BLaER1 treated with 17β-estradiol and CSF1 and Interleukin-3, amounts not matched to agents 10 nM and 100 nM (cell line): ENCODE measurements at regions not wholly inside any gene's neighbourhood (a gene's known extent, or its start where the extent isn't known, plus 50 kb on each side); places are given as distances from the start of the nearest gene placed in this dataset.

Source experiments
- H3K27ac ChIP-seq, 11 experiments: shearing (Covaris generic); formaldehyde crosslinking; 2 replicates each; pipeline ENCODE4 v1.8.1; 2022
- H3K27me3 ChIP-seq, 11 experiments: shearing (Covaris generic); formaldehyde crosslinking; 2 replicates each; pipeline ENCODE4 v1.8.1; 2022
- H3K36me3 ChIP-seq, 11 experiments: shearing (Covaris generic); formaldehyde crosslinking; 2 replicates each; pipeline ENCODE4 v1.8.1; 2022
- H3K4me1 ChIP-seq, 10 experiments: shearing (Covaris generic); formaldehyde crosslinking; 2 replicates each; pipeline ENCODE4 v1.8.1; 2022
- H3K4me2 ChIP-seq, 11 experiments: shearing (Covaris generic); formaldehyde crosslinking; 2 replicates each; pipeline ENCODE4 v1.8.1; 2022
- H3K4me3 ChIP-seq, 10 experiments: shearing (Covaris generic); formaldehyde crosslinking; 2 replicates each; pipeline ENCODE4 v1.8.1; 2022
- H3K9ac ChIP-seq, 11 experiments: shearing (Covaris generic); formaldehyde crosslinking; 2 replicates each; pipeline ENCODE4 v1.8.1; 2022
- H3K9me3 ChIP-seq, 11 experiments: shearing (Covaris generic); formaldehyde crosslinking; replicated peaks in 1 of 11; 2 replicates each; pipeline ENCODE4 v1.8.1; 2022
- H4K20me1 ChIP-seq, 11 experiments: shearing (Covaris generic); formaldehyde crosslinking; 2 replicates each; pipeline ENCODE4 v1.8.1; 2022
- Cebpa-rat ChIP-seq, 11 experiments: shearing (Covaris generic); IDR thresholded peaks; 2 replicates each; pipeline ENCODE4 v1.8.1; 2022

- no peak overlapping the region for H3K9ac ChIP-seq
- TF ChIP-seq Cebpa-rat (IDR thresholded peaks at IDR 0.05) = no peak
- H3K4me3 ChIP-seq = no peak overlapping the region
- no peak overlapping the region for H3K4me2 ChIP-seq
- H3K9me3 ChIP-seq = 0 out of 22 replicates have a peak, but pooled peaks cover 0 to 6% (median 0%) of the 10 kb centered on the region in 11 experiments
- no peaks in the 10 kb centered on the region for H3K27me3 ChIP-seq
- H4K20me1 ChIP-seq = no peaks in the 10 kb centered on the region
- H3K36me3 ChIP-seq = no peaks in the 10 kb centered on the region
- H3K27ac ChIP-seq = no peak overlapping the region
- peaks cover 0 to 4% (median 0%) of the 10 kb centered on the region in 10 experiments; a peak in 3 of 20 replicates for H3K4me1 ChIP-seq
Measured at GRCh38 chr1:96334236-96334557, 387.4 kb upstream of the PTBP2 start.

GRCh38 chr1:96338622-96339021 lies 383.0 kb upstream of the PTBP2 start:
- Histone ChIP-seq H3K36me3 (no peaks in the 10 kb centered on the region), H3K4me1 (no peaks in the 10 kb centered on the region), H3K4me2 (no peak overlapping the region), H3K4me3 (no peak overlapping the region), H3K9me3 (0 out of 22 replicates have a peak, but pooled peaks cover 0 to 6% (median 0%) of the 10 kb centered on the region in 11 experiments), H3K27me3 (no peaks in the 10 kb centered on the region), H3K27ac (no peak overlapping the region), H3K9ac (no peak overlapping the region), H4K20me1 (no peaks in the 10 kb centered on the region)
- no peak for TF ChIP-seq Cebpa-rat (IDR thresholded peaks at IDR 0.05)

GRCh38 chr1:96340686-96341085 lies 380.9 kb upstream of the PTBP2 start:
- H3K9ac ChIP-seq = no peak overlapping the region
- H3K4me3 ChIP-seq = no peak overlapping the region
- H3K27ac ChIP-seq = no peak overlapping the region
- TF ChIP-seq Cebpa-rat (IDR thresholded peaks at IDR 0.05) = no peak
- H4K20me1 ChIP-seq = no peaks in the 10 kb centered on the region
- no peak overlapping the region for H3K4me2 ChIP-seq
- peaks cover 0 to 16% (median 6%) of the 10 kb centered on the region in 11 experiments; a peak in 9 of 22 replicates for H3K9me3 ChIP-seq
- no peaks in the 10 kb centered on the region for H3K36me3 ChIP-seq
- H3K4me1 ChIP-seq = no peaks in the 10 kb centered on the region
- no peaks in the 10 kb centered on the region for H3K27me3 ChIP-seq

- Histone ChIP-seq H3K9me3 (peaks cover 0 to 10% (median 6%) of the 10 kb centered on the region in 11 experiments; a peak in 9 of 22 replicates), H3K27ac (no peak overlapping the region), H3K36me3 (no peaks in the 10 kb centered on the region), H3K4me3 (no peak overlapping the region), H3K4me2 (no peak overlapping the region), H3K27me3 (no peaks in the 10 kb centered on the region), H3K9ac (no peak overlapping the region), H4K20me1 (no peaks in the 10 kb centered on the region), H3K4me1 (no peaks in the 10 kb centered on the region)
- TF ChIP-seq Cebpa-rat (IDR thresholded peaks at IDR 0.05) = no peak
Measured at GRCh38 chr1:96346719-96347118, 374.9 kb upstream of the PTBP2 start.

- no peak overlapping the region for H3K27ac ChIP-seq
- no peak for TF ChIP-seq Cebpa-rat (IDR thresholded peaks at IDR 0.05)
- no peak overlapping the region for H3K4me3 ChIP-seq
- no peak overlapping the region for H3K9ac ChIP-seq
- no peaks in the 10 kb centered on the region for H3K36me3 ChIP-seq
- no peaks in the 10 kb centered on the region for H3K4me1 ChIP-seq
- no peaks in the 10 kb centered on the region for H3K27me3 ChIP-seq
- no peaks in the 10 kb centered on the region for H4K20me1 ChIP-seq
- no peak overlapping the region for H3K4me2 ChIP-seq
- 0 out of 22 replicates have a peak, but pooled peaks cover 0 to under 1% (median 0%) of the 10 kb centered on the region in 11 experiments for H3K9me3 ChIP-seq
Measured at GRCh38 chr1:96349896-96350295, 371.7 kb upstream of the PTBP2 start.

GRCh38 chr1:96352733-96353132 lies 368.9 kb upstream of the PTBP2 start:
- no peaks in the 10 kb centered on the region; a peak in 1 of 20 replicates for H3K4me1 ChIP-seq
- TF ChIP-seq Cebpa-rat (IDR thresholded peaks at IDR 0.05) = no peak
- H3K36me3 ChIP-seq = no peaks in the 10 kb centered on the region
- no peaks in the 10 kb centered on the region for H4K20me1 ChIP-seq
- no peak overlapping the region for H3K4me3 ChIP-seq
- H3K4me2 ChIP-seq = no peak overlapping the region
- no peak overlapping the region for H3K27ac ChIP-seq
- no peaks in the 10 kb centered on the region for H3K9me3 ChIP-seq
- no peak overlapping the region for H3K9ac ChIP-seq
- H3K27me3 ChIP-seq = peaks cover 0 to 21% (median 0%) of the 10 kb centered on the region in 11 experiments; a peak in 4 of 22 replicates

- no peak for TF ChIP-seq Cebpa-rat (IDR thresholded peaks at IDR 0.05)
- Histone ChIP-seq H4K20me1 (no peaks in the 10 kb centered on the region), H3K4me1 (peaks cover 0 to 11% (median 0%) of the 10 kb centered on the region in 10 experiments; a peak in 8 of 20 replicates), H3K27ac (no peak overlapping the region), H3K9ac (no peak overlapping the region), H3K27me3 (peaks cover 0 to 37% (median 0%) of the 10 kb centered on the region in 11 experiments; a peak in 7 of 22 replicates), H3K36me3 (no peaks in the 10 kb centered on the region), H3K4me2 (no peak overlapping the region), H3K4me3 (no peak overlapping the region), H3K9me3 (no peaks in the 10 kb centered on the region)
Measured at GRCh38 chr1:96355521-96355920, 366.1 kb upstream of the PTBP2 start.

- no peak for TF ChIP-seq Cebpa-rat (IDR thresholded peaks at IDR 0.05)
- no peaks in the 10 kb centered on the region for H3K36me3 ChIP-seq
- H3K27me3 ChIP-seq = peaks cover 0 to 41% (median 0%) of the 10 kb centered on the region in 11 experiments; a peak in 7 of 22 replicates
- H3K4me3 ChIP-seq = no peak overlapping the region
- peaks cover 0 to 15% (median 0%) of the 10 kb centered on the region in 10 experiments; a peak in 8 of 20 replicates for H3K4me1 ChIP-seq
- H3K9ac ChIP-seq = no peak overlapping the region
- H3K27ac ChIP-seq = no peak overlapping the region
- H3K9me3 ChIP-seq = no peaks in the 10 kb centered on the region
- no peak overlapping the region for H3K4me2 ChIP-seq
- H4K20me1 ChIP-seq = no peaks in the 10 kb centered on the region
Measured at GRCh38 chr1:96355961-96356360, 365.6 kb upstream of the PTBP2 start.

GRCh38 chr1:96357141-96357765 lies 364.3 kb upstream of the PTBP2 start:
- no peaks in the 10 kb centered on the region for H3K9me3 ChIP-seq
- TF ChIP-seq Cebpa-rat (IDR thresholded peaks at IDR 0.05) = no peak
- H4K20me1 ChIP-seq = peaks cover 0 to 3% (median 0%) of the 10 kb centered on the region in 11 experiments; a peak in 2 of 22 replicates
- no peak overlapping the region for H3K4me2 ChIP-seq
- H3K27me3 ChIP-seq = peaks cover 0 to 42% (median 0%) of the 10 kb centered on the region in 11 experiments; a peak in 7 of 22 replicates
- H3K9ac ChIP-seq = no peak overlapping the region
- peaks cover 0 to 28% (median 7%) of the 10 kb centered on the region in 10 experiments; a peak in 12 of 20 replicates for H3K4me1 ChIP-seq
- no peak overlapping the region for H3K27ac ChIP-seq
- no peak overlapping the region for H3K4me3 ChIP-seq
- H3K36me3 ChIP-seq = no peaks in the 10 kb centered on the region

- Histone ChIP-seq H4K20me1 (peaks cover 0 to 4% (median 0%) of the 10 kb centered on the region in 11 experiments; a peak in 3 of 22 replicates), H3K4me2 (no peak overlapping the region), H3K4me3 (no peak overlapping the region), H3K4me1 (peaks cover 0 to 36% (median 12%) of the 10 kb centered on the region in 10 experiments; a peak in 14 of 20 replicates), H3K9ac (no peak overlapping the region), H3K27ac (no peak overlapping the region), H3K27me3 (peaks cover 0 to 42% (median 0%) of the 10 kb centered on the region in 11 experiments; a peak in 7 of 22 replicates), H3K9me3 (no peaks in the 10 kb centered on the region), H3K36me3 (no peaks in the 10 kb centered on the region)
- no peak for TF ChIP-seq Cebpa-rat (IDR thresholded peaks at IDR 0.05)
Measured at GRCh38 chr1:96358057-96358456, 363.5 kb upstream of the PTBP2 start.
